Muscle layer of colon (tissue), 2 donors: ENCODE measurements at regions not wholly inside any gene's neighbourhood (a gene's known extent, or its start where the extent isn't known, plus 50 kb on each side); places are given as distances from the start of the nearest gene placed in this dataset.

ENCODE experiments used
- H3K27ac ChIP-seq: one replicate; pipeline ENCODE4 v1.7.0; 2013; ENCODE audit warnings: low read depth, mild to moderate bottlenecking, low read length, moderate library complexity
- H3K27me3 ChIP-seq, 2 donors: one replicate each; pipeline ENCODE4 v1.7.0; 2013; ENCODE audit warnings: low read length in 2 of 2, mild to moderate bottlenecking in 2 of 2; ENCODE audit not compliant: insufficient read depth in 2 of 2, control insufficient read depth in 1 of 2
- H3K36me3 ChIP-seq: one replicate; pipeline ENCODE4 v1.7.0; 2013; ENCODE audit warnings: mild to moderate bottlenecking, low read length; ENCODE audit not compliant: insufficient read depth
- H3K4me1 ChIP-seq: one replicate; pipeline ENCODE4 v1.7.0; 2013; ENCODE audit warnings: mild to moderate bottlenecking, low read length; ENCODE audit not compliant: insufficient read depth
- H3K4me3 ChIP-seq, 2 donors: one replicate each; pipeline ENCODE4 v1.7.0; 2013; ENCODE audit warnings: low read length in 2 of 2, low read depth in 1 of 2, mild to moderate bottlenecking in 1 of 2, moderate library complexity in 1 of 2
- H3K9ac ChIP-seq: one replicate; pipeline ENCODE4 v1.7.0; 2013; ENCODE audit warnings: low read length
- H3K9me3 ChIP-seq: one replicate; pipeline ENCODE4 v1.7.0; 2013; ENCODE audit warnings: mild to moderate bottlenecking, low read length
- donor health status: abdominal sarcoma.
- donor health status: Adenocarcinoma of cecum.

DNA sequence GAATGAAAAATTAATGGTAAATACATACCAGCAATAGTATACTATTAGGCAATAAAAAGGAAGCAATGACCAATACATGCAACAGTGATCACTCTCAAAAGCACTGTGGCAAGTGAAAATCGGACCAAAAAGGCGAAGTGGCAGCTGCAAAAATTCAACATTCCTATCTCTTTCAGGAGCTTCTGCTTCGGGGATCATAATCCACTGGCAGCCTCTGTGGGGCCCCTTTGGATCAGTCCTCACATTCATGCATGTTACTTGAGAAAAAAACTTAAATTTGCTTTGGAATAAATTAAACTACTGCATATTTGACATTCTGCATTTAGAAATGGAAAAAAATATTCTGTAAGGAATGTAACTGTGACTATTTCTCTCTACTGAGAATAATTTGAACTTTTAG, 425.6 kb downstream of the NR2F2 start:
- H3K36me3 ChIP-seq = no peaks in the 10 kb centered on the region

GRCh38 chr15:96756656-96757055, 426.2 kb downstream of the NR2F2 start:
- H3K27ac ChIP-seq = no peak overlapping the region
- H3K4me3 ChIP-seq = no peak overlapping the region
- H3K4me1 ChIP-seq = no peaks in the 10 kb centered on the region
- no peaks in the 10 kb centered on the region for H3K9me3 ChIP-seq
- no peak overlapping the region for H3K9ac ChIP-seq
- H3K27me3 ChIP-seq = no peaks in the 10 kb centered on the region
- no peaks in the 10 kb centered on the region for H3K36me3 ChIP-seq

More for the DNA sequence above, 425.6 kb downstream of the NR2F2 start:
- no peak overlapping the region for H3K27ac ChIP-seq
- no peaks in the 10 kb centered on the region for H3K9me3 ChIP-seq
- no peaks in the 10 kb centered on the region for H3K27me3 ChIP-seq
- H3K4me3 ChIP-seq = no peak overlapping the region
- H3K4me1 ChIP-seq = no peaks in the 10 kb centered on the region
- no peak overlapping the region for H3K9ac ChIP-seq

- H3K36me3 ChIP-seq = no peaks in the 10 kb centered on the region
- no peaks in the 10 kb centered on the region for H3K4me1 ChIP-seq
- no peaks in the 10 kb centered on the region for H3K9me3 ChIP-seq
- no peak overlapping the region for H3K9ac ChIP-seq
- H3K4me3 ChIP-seq = no peak overlapping the region
- H3K27ac ChIP-seq = no peak overlapping the region
- H3K27me3 ChIP-seq = peaks cover 0 to 4% of the 10 kb centered on the region in 2 donors
Observed at GRCh38 chr15:96762566-96762965, 432.1 kb downstream of the NR2F2 start.

GRCh38 chr15:96764501-96764900, 434.0 kb downstream of the NR2F2 start:
- Histone ChIP-seq H3K27me3 (peaks cover 0 to 4% of the 10 kb centered on the region in 2 donors), H3K4me1 (no peaks in the 10 kb centered on the region), H3K27ac (no peak overlapping the region), H3K36me3 (no peaks in the 10 kb centered on the region), H3K4me3 (no peak overlapping the region), H3K9ac (no peak overlapping the region), H3K9me3 (no peaks in the 10 kb centered on the region)

GRCh38 chr15:96764946-96765345, 434.4 kb downstream of the NR2F2 start:
- Histone ChIP-seq H3K9me3 (no peaks in the 10 kb centered on the region), H3K4me3 (no peak overlapping the region), H3K27ac (no peak overlapping the region), H3K36me3 (no peaks in the 10 kb centered on the region), H3K27me3 (peaks cover 0 to 4% of the 10 kb centered on the region in 2 donors), H3K4me1 (no peaks in the 10 kb centered on the region), H3K9ac (no peak overlapping the region)

GRCh38 chr15:96766366-96766765, 435.9 kb downstream of the NR2F2 start:
- Histone ChIP-seq H3K36me3 (no peaks in the 10 kb centered on the region), H3K9ac (no peak overlapping the region), H3K27me3 (peaks cover 0 to 4% of the 10 kb centered on the region in 2 donors), H3K27ac (no peak overlapping the region), H3K4me3 (no peak overlapping the region), H3K4me1 (no peaks in the 10 kb centered on the region), H3K9me3 (no peaks in the 10 kb centered on the region)

GRCh38 chr15:96767703-96768434, 437.4 kb downstream of the NR2F2 start:
- Histone ChIP-seq H3K27me3 (peaks cover 0 to 4% of the 10 kb centered on the region in 2 donors), H3K9ac (no peak overlapping the region), H3K4me1 (no peaks in the 10 kb centered on the region), H3K4me3 (no peak overlapping the region), H3K27ac (no peak overlapping the region), H3K9me3 (no peaks in the 10 kb centered on the region), H3K36me3 (no peaks in the 10 kb centered on the region)

GRCh38 chr15:96768435-96768789, 437.9 kb downstream of the NR2F2 start:
- H3K9me3 ChIP-seq = no peaks in the 10 kb centered on the region
- no peaks in the 10 kb centered on the region for H3K4me1 ChIP-seq
- H3K27me3 ChIP-seq = peaks cover 0 to 4% of the 10 kb centered on the region in 2 donors
- no peaks in the 10 kb centered on the region for H3K36me3 ChIP-seq
- no peak overlapping the region for H3K4me3 ChIP-seq
- H3K27ac ChIP-seq = no peak overlapping the region
- H3K9ac ChIP-seq = no peak overlapping the region

GRCh38 chr15:96771035-96771434, 440.5 kb downstream of the NR2F2 start:
- Histone ChIP-seq H3K27me3 (no peaks in the 10 kb centered on the region), H3K4me3 (no peak overlapping the region), H3K9me3 (no peaks in the 10 kb centered on the region), H3K27ac (no peak overlapping the region), H3K4me1 (no peaks in the 10 kb centered on the region), H3K9ac (no peak overlapping the region), H3K36me3 (no peaks in the 10 kb centered on the region)

DNA sequence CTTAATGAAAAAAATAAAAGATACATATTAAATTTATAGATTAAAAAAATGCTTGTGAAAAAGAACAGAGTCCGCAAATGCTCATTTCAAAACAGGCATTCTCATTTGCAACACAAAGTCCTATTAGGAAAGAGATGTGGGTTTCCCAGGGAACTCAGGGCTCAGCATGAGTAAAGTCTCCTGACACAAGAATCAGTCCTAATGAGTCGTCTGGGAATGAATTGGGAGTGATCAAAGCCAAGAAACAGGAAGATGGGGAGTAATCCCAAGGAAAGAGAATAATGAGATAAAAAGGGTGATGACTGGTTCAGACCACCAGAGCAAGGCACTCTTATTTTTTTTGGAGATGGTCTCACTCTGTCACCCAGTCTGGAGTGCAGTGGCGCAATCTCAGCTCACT, 443.7 kb downstream of the NR2F2 start:
- H3K36me3 ChIP-seq = no peaks in the 10 kb centered on the region
- no peak overlapping the region for H3K9ac ChIP-seq
- H3K4me1 ChIP-seq = no peaks in the 10 kb centered on the region
- H3K27me3 ChIP-seq = no peaks in the 10 kb centered on the region
- H3K9me3 ChIP-seq = no peaks in the 10 kb centered on the region
- H3K4me3 ChIP-seq = no peak overlapping the region
- H3K27ac ChIP-seq = no peak overlapping the region

DNA sequence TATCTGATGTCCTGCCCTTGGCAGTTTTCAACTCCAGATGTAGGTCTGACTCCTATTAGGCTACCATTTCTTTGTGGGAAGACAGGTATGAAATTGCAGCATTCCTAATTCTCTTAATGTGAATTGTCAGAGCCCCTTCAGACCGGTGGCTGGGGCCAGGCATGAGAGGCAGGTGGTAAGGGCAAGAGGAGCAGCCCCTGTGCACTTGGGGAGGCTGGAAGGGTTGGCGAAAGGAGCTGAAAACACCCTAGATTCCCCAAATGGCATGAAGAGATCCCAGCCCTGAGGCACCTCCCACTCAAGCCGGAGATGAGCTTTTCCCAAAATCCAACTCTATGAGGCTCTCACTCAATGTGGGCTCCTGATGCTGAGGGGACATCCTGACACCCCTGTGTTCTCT, 453.2 kb downstream of the NR2F2 start:
- H3K4me3 ChIP-seq = no peak overlapping the region

DNA sequence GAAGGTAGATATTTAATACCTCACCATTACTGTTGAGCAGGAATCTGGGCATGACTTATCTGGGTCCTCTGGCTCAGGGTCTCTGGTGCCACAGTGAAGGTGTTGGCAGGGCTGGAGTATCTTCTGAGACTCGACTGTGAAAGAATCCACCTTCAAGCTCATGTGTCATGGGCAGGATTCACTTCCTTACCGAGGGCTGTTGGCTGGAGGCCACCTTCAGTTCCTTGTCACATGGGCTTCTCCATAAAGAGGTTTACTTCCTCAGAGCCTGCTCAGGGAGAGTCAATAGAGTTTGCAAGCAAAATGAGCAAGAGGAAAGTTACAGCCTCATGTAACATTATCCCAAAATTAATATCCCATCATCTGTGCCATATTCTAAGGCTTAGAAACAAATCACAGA, 459.5 kb downstream of the NR2F2 start:
- H3K9me3 ChIP-seq = no peaks in the 10 kb centered on the region
- no peaks in the 10 kb centered on the region for H3K27me3 ChIP-seq
- no peak overlapping the region for H3K9ac ChIP-seq
- no peak overlapping the region for H3K27ac ChIP-seq
- H3K4me3 ChIP-seq = no peak overlapping the region
- H3K36me3 ChIP-seq = no peaks in the 10 kb centered on the region
- no peaks in the 10 kb centered on the region for H3K4me1 ChIP-seq

More for the DNA sequence above, 453.2 kb downstream of the NR2F2 start:
- no peaks in the 10 kb centered on the region for H3K4me1 ChIP-seq
- H3K9me3 ChIP-seq = no peaks in the 10 kb centered on the region
- no peak overlapping the region for H3K27ac ChIP-seq
- no peaks in the 10 kb centered on the region for H3K36me3 ChIP-seq
- H3K27me3 ChIP-seq = no peaks in the 10 kb centered on the region
- no peak overlapping the region for H3K9ac ChIP-seq
